Body of pancreas (tissue), 4 donors: ENCODE measurements at regions not wholly inside any gene's neighbourhood (a gene's known extent, or its start where the extent isn't known, plus 50 kb on each side); places are given as distances from the start of the nearest gene placed in this dataset.

Experiments
- CTCF ChIP-seq, 7 experiments: fragments of 450-650 bp in 4 of 7; fragments of 200-600 bp in 3 of 7; sonication (generic) in 3 of 7; IDR thresholded peaks; one replicate each; pipeline ENCODE4 v1.5.1; 2016 to 2019; ENCODE audit warnings: antibody characterized with exemption in 7 of 7
- POLR2A ChIP-seq, 3 donors: fragments of 450-650 bp; IDR thresholded peaks; one replicate each; pipeline ENCODE4 v1.6.1; 2016; ENCODE audit warnings: antibody characterized with exemption in 3 of 3, mild to moderate bottlenecking in 2 of 3

GRCh38 chr1:29626066-29626465 lies 389.7 kb downstream of the PTPRU start:
- TF ChIP-seq CTCF (IDR thresholded peaks at IDR 0.05) = no peak
- TF ChIP-seq POLR2A (IDR thresholded peaks at IDR 0.05) = no peak
